ENCODE measurements at regions not wholly inside any gene's neighbourhood (a gene's known extent, or its start where the extent isn't known, plus 50 kb on each side); places are given as distances from the start of the nearest gene placed in this dataset.

DNA sequence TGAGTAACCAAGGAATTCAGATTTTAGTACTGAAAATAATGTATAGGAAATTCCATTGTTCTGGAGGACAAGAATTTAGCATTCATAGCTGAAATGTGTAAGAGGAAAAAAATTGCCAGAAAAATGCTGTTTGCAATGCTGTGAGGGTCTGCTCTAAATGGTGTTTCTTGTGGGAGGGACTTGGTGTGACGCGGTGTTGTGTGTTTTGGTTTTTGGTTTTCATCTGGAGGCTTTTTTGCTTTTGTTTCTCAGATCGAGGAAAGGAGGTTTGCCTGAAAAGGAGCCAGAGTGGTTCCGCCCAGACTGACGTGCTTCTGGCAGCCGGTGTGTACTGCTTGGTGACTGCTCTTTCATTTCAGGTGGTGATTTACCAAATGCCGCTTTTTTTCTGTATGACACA lies 211.8 kb upstream of the HMGA2 start:
- TF ChIP-seq, protein P1, sequence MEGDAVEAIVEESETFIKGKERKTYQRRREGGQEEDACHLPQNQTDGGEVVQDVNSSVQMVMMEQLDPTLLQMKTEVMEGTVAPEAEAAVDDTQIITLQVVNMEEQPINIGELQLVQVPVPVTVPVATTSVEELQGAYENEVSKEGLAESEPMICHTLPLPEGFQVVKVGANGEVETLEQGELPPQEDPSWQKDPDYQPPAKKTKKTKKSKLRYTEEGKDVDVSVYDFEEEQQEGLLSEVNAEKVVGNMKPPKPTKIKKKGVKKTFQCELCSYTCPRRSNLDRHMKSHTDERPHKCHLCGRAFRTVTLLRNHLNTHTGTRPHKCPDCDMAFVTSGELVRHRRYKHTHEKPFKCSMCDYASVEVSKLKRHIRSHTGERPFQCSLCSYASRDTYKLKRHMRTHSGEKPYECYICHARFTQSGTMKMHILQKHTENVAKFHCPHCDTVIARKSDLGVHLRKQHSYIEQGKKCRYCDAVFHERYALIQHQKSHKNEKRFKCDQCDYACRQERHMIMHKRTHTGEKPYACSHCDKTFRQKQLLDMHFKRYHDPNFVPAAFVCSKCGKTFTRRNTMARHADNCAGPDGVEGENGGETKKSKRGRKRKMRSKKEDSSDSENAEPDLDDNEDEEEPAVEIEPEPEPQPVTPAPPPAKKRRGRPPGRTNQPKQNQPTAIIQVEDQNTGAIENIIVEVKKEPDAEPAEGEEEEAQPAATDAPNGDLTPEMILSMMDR (IDR thresholded peaks at IDR 0.05), result no peak
- TF ChIP-seq NR3C1 (CRISPR knock-in tag; conservative IDR thresholded peaks at IDR 0.05; ENCODE audit: low read depth) (no peak), NFATC4 (CRISPR knock-in tag; IDR thresholded peaks at IDR 0.05) (no peak), ZNF263 (CRISPR knock-in tag; IDR thresholded peaks at IDR 0.05; ENCODE audit: low read depth) (no peak), NR2C2 (CRISPR knock-in tag; IDR thresholded peaks at IDR 0.05) (no peak), GRHL2 (CRISPR knock-in tag; IDR thresholded peaks at IDR 0.05; ENCODE audit: insufficient replicate concordance, severe bottlenecking) (no peak), ETV6 (CRISPR knock-in tag; IDR thresholded peaks at IDR 0.05) (no peak), TCF7 (CRISPR knock-in tag; IDR thresholded peaks at IDR 0.05; ENCODE audit: low read depth) (no peak), JUN (CRISPR knock-in tag; IDR thresholded peaks at IDR 0.05) (no peak), NFYB (CRISPR knock-in tag; conservative IDR thresholded peaks at IDR 0.05; ENCODE audit: low read depth) (no peak)
- TF ChIP-seq, protein P2, sequence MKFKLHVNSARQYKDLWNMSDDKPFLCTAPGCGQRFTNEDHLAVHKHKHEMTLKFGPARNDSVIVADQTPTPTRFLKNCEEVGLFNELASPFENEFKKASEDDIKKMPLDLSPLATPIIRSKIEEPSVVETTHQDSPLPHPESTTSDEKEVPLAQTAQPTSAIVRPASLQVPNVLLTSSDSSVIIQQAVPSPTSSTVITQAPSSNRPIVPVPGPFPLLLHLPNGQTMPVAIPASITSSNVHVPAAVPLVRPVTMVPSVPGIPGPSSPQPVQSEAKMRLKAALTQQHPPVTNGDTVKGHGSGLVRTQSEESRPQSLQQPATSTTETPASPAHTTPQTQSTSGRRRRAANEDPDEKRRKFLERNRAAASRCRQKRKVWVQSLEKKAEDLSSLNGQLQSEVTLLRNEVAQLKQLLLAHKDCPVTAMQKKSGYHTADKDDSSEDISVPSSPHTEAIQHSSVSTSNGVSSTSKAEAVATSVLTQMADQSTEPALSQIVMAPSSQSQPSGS (CRISPR knock-in tag; IDR thresholded peaks at IDR 0.05; ENCODE audit: borderline replicate concordance, low read depth), result no peak
- TF ChIP-seq, protein P3, sequence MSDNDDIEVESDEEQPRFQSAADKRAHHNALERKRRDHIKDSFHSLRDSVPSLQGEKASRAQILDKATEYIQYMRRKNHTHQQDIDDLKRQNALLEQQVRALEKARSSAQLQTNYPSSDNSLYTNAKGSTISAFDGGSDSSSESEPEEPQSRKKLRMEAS (CRISPR knock-in tag; IDR thresholded peaks at IDR 0.05), result no peak
- TF ChIP-seq, protein P4, sequence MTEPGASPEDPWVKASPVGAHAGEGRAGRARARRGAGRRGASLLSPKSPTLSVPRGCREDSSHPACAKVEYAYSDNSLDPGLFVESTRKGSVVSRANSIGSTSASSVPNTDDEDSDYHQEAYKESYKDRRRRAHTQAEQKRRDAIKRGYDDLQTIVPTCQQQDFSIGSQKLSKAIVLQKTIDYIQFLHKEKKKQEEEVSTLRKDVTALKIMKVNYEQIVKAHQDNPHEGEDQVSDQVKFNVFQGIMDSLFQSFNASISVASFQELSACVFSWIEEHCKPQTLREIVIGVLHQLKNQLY (CRISPR knock-in tag; IDR thresholded peaks at IDR 0.05), result no peak
